GM18517 (cell line): ENCODE measurements at regions not wholly inside any gene's neighbourhood (a gene's known extent, or its start where the extent isn't known, plus 50 kb on each side); places are given as distances from the start of the nearest gene placed in this dataset.
"Not testable (repeated sequence)": the region's sequence is repeated elsewhere in the genome, so short reads cannot be mapped to it uniquely, and the experiment has no call there.

Source experiments
- ATAC-seq: cut with Tn5 transposase; IDR thresholded peaks from one replicate; pipeline ENCODE4 v1.9.1; 2021; ENCODE audit warnings: mild to moderate bottlenecking, moderate library complexity; ENCODE audit not compliant: unreplicated experiment

DNA sequence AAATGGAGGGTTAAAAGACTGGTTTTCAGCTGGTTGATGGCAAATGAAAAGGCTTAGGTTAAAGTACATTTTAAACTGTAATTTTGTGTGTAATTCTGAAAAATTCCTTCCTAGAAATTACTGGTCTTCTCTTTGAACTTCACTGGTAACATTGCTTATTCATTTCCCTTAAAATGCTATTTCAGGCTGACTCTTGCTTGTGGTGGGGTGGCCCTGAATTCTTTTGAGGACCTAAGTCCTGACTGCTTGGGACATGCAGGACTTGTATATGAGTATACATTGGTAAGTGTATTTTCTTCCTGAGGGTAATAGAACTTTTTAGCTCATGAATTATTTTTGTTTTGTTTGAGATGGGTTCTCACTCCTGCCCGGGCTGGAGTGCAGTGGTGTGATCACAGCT lies 63.0 kb upstream of the ERV3-1 start:
- ATAC-seq: not testable (repeated sequence)

DNA sequence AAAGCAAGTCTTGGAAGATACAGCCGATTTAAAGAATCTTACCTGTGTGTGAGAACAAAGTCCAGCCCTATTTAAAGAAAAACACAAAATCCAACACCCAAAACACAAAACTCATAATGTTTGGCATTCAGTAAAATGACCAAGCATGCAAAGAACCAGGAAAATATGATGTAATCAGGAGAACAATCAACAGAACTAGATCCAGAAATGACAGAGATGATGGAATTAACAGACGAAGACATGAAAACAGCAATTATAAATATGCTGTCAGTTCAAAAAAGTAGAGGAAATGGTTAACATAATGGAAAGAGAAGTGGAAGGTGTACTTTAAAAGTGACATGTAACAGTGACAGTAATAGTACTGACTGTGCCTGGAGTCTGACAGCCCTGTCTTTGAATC lies 56.1 kb upstream of the ERV3-1 start:
- not testable (repeated sequence) for ATAC-seq

DNA sequence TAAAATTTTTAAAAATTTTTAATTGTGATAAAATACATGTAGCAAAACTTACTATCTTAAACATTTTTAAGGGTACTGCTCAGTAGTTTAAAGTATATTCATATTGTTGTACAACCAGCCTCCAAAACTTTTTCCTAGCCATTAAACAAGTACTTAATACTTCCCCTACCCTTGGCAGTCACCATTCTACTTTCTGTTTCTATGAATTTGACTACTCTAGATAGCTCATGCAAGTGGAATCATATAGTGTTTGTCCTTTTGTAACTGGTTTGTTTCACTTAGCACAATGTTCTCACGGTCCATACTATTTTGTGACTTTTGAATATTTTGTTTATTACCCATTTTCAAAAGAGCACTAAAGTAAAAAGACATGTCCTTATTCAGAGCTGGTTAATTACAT lies 52.8 kb upstream of the ERV3-1 start:
- not testable (repeated sequence) for ATAC-seq
